HuH-7 (cell line): ENCODE measurements at regions not wholly inside any gene's neighbourhood (a gene's known extent, or its start where the extent isn't known, plus 50 kb on each side); places are given as distances from the start of the nearest gene placed in this dataset.
"Not testable (repeated sequence)": the region's sequence is repeated elsewhere in the genome, so short reads cannot be mapped to it uniquely, and the experiment has no call there.

Experiments
- DNase-seq: peaks from one replicate; pipeline ENCODE4 v3.0.0; 2011; ENCODE audit warnings: low spot score

DNA sequence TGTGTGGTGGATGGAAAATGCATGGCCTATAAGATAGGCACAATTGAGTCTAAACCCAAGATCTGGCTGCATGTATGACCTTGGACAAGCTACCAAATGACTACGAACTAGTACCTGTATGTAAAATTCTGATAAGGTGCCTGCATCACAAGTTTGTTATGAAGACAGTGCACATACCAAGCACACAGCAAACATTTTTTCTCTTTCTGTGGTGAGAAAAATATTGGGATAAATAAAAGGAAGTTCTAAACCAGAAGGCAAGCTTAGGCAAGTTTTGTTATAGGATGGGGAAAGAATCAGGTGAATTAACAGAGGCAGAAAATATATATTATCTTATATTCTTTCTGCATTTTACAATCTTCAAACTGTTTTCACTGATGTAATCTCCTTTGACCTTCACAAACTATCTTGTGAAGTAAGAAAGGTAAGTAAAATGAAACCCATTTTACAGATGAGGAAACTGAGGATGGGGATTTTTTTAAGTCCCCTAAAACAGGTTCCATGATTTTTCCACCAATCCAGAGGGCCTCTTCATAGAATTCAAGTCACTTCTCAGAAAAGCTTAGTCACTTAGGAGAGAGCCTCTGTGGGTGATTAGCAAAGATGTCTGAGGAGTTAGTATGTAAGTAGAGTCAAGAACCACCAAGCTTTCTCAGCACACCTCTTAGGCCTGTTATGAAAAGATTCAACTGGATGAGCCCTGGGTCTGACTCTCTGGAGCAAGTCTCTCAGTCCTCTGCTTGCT is 132.0 kb upstream of the RAP1B start:
- DNase-seq, result no peak

DNA sequence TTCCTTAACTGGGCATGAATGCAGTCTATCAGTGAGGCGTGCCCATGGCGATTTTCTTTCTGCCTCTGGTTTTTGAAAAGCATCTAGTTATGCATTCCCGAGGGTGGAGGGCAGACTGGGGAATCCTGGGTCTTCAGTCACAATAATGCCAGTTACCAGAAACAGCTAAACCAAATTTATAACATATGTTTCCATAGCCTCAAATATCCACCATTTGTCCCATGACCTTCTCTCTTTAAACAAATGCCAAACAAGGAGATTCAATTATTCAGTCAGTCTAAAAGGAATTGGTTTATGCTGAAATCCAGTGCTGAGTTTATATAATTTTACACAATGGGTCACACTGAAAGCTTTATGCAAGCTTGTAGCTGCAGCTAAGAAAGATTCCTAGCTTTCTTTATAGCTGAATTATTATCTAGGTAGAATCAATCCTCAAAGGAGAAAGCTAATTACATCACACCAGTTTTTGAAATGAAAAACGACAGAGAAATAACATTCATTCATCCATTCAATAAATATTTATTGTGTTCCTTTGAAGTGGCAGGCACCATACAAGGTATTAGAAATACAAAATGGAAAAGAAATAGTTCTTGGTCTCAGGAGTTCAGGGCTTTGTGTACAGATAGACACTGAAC is 131.3 kb upstream of the RAP1B start:
- DNase-seq, result no peak

DNA sequence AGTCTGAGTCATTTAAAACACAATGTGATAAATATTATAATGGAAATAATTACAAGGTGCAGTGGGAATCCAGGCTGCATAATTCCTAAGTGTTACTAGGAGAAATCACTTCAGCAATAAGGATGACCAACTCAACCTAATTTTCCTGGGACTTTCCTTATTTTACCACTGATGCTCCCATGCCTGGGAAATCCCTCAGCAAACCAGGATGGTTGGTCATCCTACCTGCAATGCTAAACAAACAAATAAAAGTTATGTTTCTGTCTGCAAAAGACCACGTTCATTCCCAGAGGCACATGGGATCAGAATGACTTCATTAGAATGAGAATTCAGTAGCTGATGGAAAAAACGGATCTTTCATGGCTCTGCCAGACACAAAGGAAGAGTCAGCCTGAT is 130.8 kb upstream of the RAP1B start:
- DNase-seq, result no peak

DNA sequence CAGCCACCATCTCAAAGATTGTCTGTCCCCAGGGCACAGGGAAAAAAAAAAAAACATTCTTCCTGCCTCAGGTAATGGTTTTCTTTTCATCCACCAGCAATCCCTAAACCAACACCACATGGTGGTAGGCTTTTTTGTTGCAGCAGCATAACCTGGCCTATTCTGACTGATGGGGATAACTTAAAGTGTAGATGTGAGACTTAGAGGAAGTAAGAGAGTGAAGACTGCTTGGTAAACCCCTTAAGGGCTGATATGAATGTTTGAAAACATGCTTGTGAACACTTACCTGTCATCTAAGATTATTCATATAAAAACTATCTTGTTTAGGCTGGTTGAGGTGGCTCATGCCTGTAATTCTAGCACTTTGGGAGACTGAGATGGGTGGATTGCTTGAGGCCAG is 130.2 kb upstream of the RAP1B start:
- DNase-seq, result no peak

DNA sequence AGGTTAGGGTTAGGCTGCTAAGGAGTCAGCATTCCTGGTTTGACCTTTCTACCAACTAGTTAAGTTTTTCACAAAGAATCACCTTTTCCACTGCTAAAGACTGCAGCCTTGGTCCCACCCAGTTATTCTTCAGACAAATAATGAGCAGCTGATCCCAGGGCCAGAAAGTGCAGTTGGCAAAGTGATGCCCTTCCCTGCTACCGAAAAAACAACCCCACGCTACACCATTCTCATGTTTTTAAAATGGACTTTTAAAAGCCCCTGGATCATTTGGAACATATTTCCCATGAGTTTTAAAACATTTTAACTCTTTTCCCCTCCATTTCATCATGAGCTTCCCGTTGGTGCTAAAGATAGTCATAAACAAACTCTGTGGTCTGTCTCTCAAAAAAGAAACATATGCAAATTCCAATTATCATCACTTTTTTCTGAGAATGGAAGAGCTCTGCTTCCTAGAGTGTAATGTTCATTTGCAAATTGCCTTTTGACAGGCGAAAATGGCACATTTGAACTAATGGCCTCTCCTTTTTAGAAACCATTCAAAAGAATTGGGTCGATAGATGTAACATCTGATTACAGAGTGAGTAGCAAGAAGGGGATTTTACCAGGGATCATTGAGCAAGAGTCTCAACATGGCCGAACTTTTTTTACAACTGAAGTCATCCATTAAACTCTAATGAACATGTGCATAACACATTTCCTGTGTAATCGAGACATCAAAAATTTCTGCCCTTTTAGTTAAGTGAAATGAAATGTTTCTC is 129.3 kb upstream of the RAP1B start:
- DNase-seq, result no peak

DNA sequence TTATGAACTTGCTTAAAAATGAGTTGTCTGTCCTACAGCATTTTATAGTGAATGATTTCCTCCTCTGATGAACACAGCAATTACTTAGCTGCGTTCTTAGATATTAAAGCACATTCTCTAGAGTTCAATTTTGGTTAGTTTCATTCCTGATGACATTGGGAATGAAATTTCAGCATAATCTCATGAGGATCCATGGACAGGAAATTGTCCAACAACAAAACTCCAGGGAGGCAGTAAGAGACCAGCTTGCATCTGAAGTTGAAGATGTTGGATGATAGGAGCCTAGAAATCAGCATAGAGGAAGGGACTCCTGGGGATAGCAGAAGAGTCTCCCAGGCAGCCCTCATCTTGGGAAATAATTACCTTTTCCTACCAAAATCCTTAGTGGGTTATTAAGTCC is 128.7 kb upstream of the RAP1B start:
- no peak for DNase-seq

DNA sequence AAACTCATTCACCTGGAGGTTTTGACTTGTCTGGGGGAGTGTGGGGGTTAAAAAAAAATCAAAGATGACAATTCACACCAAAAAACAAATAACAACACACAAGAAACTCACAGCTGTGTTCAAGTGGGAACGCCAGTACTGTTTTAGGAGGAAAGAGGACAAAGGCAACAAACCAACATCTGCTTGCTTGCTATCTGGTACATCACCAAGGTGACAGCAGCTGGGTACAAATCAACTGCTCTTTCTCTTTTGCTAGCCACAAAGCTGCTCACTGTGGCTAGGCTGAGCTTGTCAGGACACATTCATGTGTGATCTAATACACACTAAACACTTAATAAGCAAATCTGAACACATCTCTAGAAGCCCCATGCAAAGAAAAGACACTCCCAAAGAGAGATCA is 128.0 kb upstream of the RAP1B start:
- no peak for DNase-seq

DNA sequence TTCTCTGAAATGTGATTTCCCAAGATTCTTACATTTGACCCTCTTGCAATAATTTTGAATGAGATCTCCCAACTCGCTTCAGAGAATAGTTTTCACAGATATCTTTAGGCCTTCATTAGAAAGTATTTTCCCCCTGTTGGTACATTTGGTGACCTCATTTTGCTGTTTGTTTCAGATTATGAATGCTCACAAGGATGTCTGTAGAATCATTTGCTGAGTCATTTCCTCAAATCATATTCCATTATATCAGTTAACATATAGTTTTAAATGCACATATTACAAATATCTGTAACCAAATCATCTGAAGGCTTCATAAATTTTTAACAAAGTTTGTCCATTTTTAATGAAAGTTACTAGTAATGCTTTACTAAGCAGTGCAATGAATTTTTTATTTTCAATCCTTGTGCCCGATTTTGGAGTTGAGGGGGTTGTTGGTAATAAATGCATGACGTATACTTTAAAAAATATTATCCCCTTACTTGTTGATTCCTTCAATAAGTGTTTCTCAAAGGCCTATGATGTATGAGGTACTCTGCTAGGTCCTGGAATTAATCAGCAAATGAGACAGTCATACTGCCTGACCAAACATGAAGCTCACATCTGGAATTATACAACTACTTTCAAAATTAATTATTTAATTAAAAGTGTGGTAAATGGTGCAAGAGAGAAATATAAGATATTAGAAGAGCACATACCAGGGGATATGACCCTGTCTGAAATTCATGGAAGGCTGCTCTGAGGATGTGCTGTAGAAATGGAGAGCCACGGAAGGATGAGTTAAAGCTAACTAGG is 126.9 kb upstream of the RAP1B start:
- no peak for DNase-seq

DNA sequence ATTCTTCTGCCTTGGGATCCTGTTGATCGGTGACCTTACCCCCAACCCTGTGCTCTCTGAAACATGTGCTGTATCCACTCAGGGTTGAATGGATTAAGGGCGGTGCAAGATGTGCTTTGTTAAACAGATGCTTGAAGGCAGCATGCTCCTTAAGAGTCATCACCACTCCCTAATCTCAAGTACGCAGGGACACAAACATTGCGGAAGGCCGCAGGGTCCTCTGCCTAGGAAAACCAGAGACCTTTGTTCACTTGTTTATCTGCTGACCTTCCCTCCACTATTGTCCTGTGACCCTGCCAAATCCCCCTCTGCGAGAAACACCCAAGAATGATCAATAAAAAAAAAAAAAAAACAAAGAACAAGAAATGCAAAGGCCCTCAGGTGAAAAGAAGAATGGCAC is 126.1 kb upstream of the RAP1B start:
- DNase-seq, result not testable (repeated sequence)

DNA sequence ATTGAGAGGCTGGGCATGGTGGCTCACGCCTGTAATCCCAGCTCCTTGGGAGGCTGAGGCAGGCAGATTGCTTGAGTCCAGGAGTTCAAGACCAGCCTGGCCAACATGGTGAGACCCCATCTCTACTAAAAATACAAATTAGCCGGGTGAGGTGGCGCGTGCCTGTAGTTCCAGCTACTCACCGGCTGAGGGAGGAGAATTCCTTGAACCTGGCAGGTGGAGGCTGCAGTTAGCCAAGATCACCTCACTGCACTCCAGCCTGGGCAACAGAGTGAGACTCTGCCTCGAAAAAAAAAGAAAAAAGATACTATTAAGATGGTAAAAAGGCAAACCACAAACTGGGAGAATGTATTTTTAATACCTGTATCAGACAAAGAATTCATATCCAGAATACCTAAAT is 124.2 kb upstream of the RAP1B start:
- DNase-seq, result not testable (repeated sequence)

DNA sequence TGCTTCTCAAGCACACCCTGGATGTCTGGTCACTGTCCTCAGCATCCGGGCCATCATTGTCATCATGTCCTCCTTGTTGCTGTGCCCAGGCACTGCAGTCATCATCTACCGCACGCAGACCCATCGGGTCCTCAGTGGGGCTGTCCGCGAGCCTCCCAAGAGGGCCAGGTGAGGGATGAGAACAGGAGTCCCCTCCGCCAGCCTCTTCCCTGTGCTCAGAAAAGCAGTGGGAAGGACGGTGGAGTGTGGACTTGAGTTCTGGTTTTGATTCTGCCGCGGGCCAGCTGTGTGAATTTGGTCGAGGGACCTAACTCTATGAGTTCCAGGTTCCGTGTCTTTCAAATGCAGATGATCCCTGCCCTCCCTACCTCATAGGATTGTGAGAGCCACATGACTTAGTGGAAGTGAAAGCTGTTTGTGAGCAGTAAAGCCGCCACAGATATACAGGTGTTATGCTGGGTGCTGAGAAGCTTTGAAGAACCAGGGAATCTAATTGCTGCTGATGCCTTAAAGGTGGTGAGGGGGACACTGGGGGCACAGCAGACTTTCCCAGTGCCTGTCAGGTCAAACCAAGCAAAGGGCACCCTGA is 122.9 kb upstream of the RAP1B start:
- no peak for DNase-seq

DNA sequence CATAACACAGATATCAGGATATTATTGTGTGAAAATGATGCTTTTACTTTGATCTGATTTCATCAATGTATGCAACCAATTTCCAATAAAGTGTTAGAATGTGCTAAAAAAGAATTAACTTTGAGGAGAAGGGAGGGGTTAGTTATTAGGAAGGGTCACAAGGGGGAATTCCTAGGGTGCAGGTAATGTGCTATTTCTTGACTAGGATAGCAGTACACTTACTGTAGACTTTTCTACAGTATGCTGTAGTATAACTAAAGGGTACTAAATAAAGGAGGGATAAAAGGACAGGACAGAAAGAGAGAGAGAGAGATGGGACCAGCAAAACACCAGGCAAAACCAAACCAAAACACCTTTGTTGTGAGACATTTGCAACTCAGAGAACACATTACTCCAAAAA is 121.4 kb upstream of the RAP1B start:
- no peak for DNase-seq

DNA sequence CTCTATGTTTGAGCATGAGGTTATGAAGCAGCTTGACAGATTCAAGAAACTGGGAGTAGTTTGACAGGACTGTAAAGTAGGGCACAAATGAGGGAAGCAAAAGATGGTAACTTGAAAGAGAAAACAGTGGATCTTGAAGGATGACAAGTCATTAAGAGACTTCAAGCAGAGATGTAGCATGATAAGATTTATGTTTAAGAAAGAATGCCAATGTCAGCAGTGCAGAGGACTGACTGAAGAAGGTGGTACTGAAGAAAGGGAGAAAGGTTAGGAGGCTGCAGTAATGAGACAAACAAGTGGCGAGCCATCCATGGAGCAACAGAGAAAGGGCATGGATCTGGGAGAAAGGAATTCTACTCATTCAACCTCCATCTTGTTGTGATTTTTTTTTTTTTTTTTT is 120.2 kb upstream of the RAP1B start:
- no peak for DNase-seq

DNA sequence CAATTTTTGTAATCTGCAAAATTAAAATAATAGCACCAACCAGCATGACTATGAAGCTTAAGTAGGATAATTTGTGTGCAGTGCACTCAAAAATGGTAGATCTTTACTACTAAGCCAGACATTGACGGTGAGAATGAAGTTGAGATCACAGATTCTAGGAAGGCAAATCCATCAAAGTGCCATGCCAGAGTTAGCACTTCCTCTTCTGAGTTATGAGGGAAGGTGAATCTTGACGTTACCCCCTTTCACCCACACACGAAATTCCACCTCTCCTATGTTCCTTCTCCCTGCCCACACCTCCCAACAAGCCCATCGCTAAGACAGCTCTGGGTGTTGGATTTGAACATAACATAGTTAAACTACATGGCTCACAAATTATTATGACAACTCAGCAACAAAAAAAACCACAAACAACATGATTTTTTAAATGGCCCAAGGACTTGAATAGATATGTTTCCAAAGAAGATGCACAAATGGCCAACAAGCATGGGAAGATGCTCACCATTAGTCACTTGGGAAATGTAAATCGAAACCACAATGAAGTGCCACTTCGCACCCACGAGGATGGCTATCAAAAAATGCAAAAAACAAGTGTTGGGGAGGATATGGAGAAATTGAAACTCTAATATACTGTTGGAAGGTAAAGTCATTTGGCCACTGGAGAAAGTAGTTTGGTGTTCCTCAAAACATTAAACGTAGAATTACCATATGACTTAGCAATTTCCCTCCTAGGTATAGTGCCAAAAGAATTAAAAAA is 119.3 kb upstream of the RAP1B start:
- no peak for DNase-seq

DNA sequence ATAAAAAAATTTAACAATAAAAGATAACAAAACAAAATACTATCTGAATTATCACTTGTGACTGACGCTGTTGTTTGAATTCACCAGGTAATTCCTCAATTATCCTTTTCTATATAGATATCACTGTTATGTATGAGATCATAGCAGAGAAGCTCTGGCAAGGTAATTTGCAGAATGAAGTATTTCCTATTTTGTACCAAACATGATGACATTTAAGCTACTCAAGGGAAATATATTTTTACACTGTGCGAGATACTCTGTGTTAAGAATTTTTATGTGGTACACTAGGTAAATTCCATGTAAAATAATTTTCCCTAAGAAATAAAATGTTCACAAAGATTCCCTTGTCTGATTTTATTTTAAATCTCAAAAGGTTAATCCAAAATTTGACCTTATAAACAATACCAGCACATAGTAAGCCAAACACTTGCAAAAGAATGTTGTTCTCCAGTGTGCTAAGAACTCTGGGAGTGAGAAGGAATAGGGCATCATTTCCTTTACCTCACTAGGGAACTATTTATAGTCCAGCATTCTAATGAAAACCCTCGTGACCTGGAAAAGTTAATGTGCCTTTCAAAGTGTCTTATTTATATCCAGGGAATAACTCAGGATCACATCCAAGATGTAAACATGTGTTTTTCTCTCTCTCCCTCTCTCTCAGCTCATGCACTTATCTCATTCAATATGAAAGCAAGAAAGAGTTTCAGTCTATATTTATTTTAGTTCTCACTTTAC is 115.2 kb upstream of the RAP1B start:
- no peak for DNase-seq

DNA sequence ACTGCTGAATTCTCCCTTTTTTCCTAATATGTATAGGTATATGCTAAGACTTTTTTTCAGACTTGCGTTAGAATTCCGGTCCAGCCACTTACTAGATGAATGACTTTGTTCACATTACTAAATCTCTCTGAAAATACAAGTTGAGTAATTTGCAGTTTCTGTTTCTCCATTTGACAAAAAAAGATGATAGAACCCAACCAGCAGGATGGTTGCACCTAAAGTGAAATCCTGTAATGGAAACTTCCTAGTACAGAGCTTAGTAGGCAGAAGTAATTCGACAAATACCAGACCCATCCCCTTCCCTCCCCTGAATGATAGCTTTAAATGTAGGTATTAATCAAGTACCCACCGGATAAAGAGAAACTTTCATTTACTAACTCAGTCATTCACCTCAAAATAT is 113.6 kb upstream of the RAP1B start:
- DNase-seq, result no peak

DNA sequence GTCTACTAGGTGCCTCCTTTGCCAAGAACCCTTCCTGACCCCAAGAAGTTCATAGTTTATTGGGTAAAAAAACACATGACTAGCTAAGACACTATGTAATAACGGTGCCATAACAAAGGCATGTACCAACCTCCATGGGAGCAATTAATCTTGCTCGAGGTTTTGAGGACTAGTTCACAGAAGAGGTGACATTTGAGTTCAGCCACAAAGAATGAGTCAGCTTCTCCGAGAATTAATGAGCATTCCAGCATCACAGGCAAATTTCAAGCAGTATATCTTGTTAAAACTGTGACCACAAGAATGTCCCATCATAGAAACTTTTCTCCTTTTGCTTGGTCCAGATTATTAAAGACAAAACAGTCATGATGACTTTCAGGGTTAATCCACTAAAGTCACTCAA is 113.0 kb upstream of the RAP1B start:
- DNase-seq, result no peak

DNA sequence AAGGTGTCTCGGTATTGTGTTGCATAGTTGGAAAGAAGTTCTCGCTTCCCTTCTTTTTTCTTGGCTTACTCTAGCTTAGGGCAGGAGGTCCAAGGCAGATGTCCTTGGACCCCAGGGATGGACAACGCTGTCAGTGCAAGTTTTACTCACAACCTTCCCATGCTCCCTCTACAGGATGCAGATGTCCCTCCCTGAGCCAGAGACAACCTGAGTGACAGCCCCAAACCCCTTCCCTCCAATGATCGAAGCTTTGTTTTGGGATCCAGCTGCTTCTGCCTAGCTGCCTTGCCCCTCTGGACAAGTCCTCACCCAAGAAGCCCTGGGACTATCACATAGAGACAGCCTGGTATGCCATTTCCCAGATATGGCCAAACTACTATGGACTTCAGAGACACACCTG is 112.0 kb upstream of the RAP1B start:
- DNase-seq, result no peak

DNA sequence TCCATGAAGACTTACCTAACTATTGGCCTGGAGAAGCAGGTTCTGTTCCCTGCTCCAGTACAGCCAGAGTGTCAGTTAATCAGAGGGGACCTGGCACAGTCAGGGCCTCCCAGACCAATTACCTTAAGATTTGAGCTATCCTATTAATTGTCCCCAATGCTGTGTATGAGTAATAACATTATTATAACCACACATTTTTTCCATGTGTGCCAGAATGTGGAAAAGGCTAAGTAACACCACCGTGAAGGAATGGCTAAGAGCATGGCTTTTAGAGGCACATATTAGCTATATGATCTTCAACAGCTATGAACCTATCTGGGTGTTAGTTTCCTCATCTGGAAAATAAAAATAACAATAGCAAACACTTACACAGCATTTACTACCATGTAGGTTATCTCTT is 111.1 kb upstream of the RAP1B start:
- no peak for DNase-seq

DNA sequence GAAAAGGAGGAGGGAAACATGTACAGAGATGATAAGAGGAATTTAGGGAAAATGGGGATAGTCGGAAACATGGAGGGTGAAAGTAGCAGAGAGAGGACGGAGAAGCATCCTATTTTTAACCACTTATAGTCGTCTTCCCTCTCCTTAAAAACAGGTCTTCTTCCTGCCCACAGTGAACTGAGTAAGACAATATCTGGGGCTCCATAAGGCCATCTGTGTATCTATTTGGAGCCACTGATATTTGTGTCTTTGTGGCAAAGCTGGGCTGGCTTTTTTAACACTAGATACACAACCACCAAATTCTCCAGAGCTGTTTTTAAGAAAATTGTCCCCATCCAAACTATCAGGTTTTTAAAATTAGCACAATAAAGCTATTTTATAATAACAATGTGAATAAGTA is 109.5 kb upstream of the RAP1B start:
- DNase-seq, result no peak

DNA sequence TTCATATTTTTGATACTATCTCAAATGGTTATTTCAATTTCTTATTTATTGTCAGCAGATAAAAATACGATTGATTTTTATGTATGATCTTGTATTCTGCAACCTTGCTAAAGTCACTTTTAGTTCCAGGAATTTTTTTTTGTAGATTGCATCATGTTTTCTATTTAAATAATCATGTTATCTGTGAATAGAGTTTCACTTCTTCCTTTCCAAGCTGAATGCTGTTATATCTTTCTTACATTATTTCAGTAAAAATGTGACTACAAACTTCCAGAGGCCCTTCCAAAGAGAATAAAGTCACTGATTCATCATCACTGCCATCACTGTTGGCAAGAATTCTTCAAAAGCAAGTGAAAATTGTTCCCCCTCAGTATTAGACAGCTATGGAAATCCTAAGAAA is 104.7 kb upstream of the RAP1B start:
- DNase-seq, result no peak
